PC-9 (cell line): ENCODE measurements at regions not wholly inside any gene's neighbourhood (a gene's known extent, or its start where the extent isn't known, plus 50 kb on each side); places are given as distances from the start of the nearest gene placed in this dataset.

Experiments
- EZH2 ChIP-seq: fragments of 200-600 bp; sonication (generic); IDR thresholded peaks from 2 replicates; pipeline ENCODE4 v1.8.0; 2017; ENCODE audit warnings: antibody characterized with exemption, low read depth
- TF ChIP-seq, protein P1 (sequence below): fragments of 200-600 bp; sonication (generic); conservative IDR thresholded peaks from 2 replicates; pipeline ENCODE4 v1.6.1; 2017; ENCODE audit warnings: mixed run types, antibody characterized with exemption, mild to moderate bottlenecking, moderate library complexity

DNA sequence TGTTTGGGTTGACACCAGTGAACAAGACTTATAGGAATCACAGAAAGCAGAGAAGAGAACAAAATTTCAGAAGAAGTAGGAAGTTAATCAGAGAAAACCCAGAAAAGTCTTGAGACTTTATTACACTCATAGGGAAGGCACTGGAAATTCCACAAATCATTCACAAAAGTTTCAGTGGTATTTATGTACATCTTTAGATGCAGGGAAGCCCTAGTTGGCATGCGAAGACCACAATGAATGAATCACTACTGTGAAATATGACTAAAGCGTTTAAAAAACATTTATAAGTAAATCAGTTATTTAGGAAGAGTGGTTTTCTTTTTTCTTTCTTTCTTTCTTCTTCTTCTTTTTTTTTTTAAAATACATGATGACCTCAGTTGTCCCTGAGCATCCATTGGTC lies 105.1 kb downstream of the NUP35 start:
- TF ChIP-seq, protein P1, sequence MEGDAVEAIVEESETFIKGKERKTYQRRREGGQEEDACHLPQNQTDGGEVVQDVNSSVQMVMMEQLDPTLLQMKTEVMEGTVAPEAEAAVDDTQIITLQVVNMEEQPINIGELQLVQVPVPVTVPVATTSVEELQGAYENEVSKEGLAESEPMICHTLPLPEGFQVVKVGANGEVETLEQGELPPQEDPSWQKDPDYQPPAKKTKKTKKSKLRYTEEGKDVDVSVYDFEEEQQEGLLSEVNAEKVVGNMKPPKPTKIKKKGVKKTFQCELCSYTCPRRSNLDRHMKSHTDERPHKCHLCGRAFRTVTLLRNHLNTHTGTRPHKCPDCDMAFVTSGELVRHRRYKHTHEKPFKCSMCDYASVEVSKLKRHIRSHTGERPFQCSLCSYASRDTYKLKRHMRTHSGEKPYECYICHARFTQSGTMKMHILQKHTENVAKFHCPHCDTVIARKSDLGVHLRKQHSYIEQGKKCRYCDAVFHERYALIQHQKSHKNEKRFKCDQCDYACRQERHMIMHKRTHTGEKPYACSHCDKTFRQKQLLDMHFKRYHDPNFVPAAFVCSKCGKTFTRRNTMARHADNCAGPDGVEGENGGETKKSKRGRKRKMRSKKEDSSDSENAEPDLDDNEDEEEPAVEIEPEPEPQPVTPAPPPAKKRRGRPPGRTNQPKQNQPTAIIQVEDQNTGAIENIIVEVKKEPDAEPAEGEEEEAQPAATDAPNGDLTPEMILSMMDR = no peak
- TF ChIP-seq EZH2 = no peak
